GM12891 (cell line): ENCODE measurements at regions not wholly inside any gene's neighbourhood (a gene's known extent, or its start where the extent isn't known, plus 50 kb on each side); places are given as distances from the start of the nearest gene placed in this dataset.

ENCODE experiments used
- PAX5 ChIP-seq: IDR thresholded peaks from 2 replicates; pipeline ENCODE4 v1.6.1; 2011; ENCODE audit warnings: low read length, moderate library complexity, mild to moderate bottlenecking; ENCODE audit not compliant: insufficient read depth, severe bottlenecking
- POLR2A ChIP-seq: IDR thresholded peaks from 2 replicates; pipeline ENCODE4 v1.6.1; 2011; ENCODE audit warnings: low read depth, low read length, control low read depth
- POLR2AphosphoS5 ChIP-seq: IDR thresholded peaks from 2 replicates; pipeline ENCODE4 v1.6.1; 2011; ENCODE audit warnings: low read depth, low read length, control low read depth
- POU2F2 ChIP-seq: IDR thresholded peaks from 2 replicates; pipeline ENCODE4 v1.6.1; 2011; ENCODE audit warnings: low read depth, mild to moderate bottlenecking, control low read depth, low read length, moderate library complexity
- SPI1 ChIP-seq: IDR thresholded peaks from 2 replicates; pipeline ENCODE4 v1.6.1; 2011; ENCODE audit warnings: low read depth, low read length, control low read depth
- TAF1 ChIP-seq: IDR thresholded peaks from 2 replicates; pipeline ENCODE4 v1.6.1; 2011; ENCODE audit warnings: low read depth, low read length, control low read depth

DNA sequence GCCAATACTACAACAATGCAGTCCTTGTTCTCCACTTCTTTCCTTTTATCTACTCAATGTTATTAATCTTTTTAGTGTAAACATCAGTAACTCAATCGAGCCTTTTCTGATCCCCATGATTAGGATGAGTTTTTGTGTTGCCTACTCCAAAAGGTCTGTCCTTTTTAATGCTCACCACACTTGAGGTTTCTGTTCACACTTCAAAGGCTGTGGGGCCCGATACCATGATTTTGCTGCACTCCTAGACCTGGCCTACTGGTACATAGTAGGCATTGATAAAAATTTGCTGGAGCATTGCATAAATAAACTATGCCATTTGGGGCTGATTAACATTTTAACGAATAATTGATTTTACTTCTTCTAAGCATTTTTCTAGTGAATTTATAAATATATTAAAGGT lies 125.4 kb upstream of the KLF12 start:
- no peak for TF ChIP-seq POLR2AphosphoS5
- no peak for TF ChIP-seq TAF1
- TF ChIP-seq SPI1: no peak
- TF ChIP-seq POLR2A: no peak
- TF ChIP-seq POU2F2: no peak
- TF ChIP-seq PAX5: no peak
